GM12892 (cell line): ENCODE measurements at regions not wholly inside any gene's neighbourhood (a gene's known extent, or its start where the extent isn't known, plus 50 kb on each side); places are given as distances from the start of the nearest gene placed in this dataset.

Experiments
- POLR2A ChIP-seq: IDR thresholded peaks from 2 replicates; pipeline ENCODE4 v1.6.1; 2011; ENCODE audit warnings: low read depth, low read length, control low read depth
- POLR2AphosphoS5 ChIP-seq: IDR thresholded peaks from 2 replicates; pipeline ENCODE4 v1.6.1; 2011; ENCODE audit warnings: low read depth, low read length, control low read depth
- TAF1 ChIP-seq: IDR thresholded peaks from 2 replicates; pipeline ENCODE4 v1.6.1; 2011; ENCODE audit warnings: low read depth, mild to moderate bottlenecking, control low read depth, low read length, borderline replicate concordance

GRCh38 chr19:56972291-56972841 lies 131.8 kb upstream of the PEG3 start:
- TF ChIP-seq POLR2A (no peak), POLR2AphosphoS5 (no peak), TAF1 (no peak)
